PC-9 (cell line): ENCODE measurements at regions not wholly inside any gene's neighbourhood (a gene's known extent, or its start where the extent isn't known, plus 50 kb on each side); places are given as distances from the start of the nearest gene placed in this dataset.

Experiments used
- BruUV-seq: library from RNA; stranded (reverse); fragments of 400-500 nt; replicated peaks from 2 replicates; lab custom pipeline; 2021; lab: Mats Ljungman, UMichigan
- CTCF ChIA-PET: fragments of 300-600 bp; sonication (Branson Sonifier 250); formaldehyde crosslinking; loops from one replicate; lab custom pipeline; 2022; ENCODE audit warnings: antibody characterized with exemption; lab: Charles Lee
- POLR2A ChIA-PET: fragments of 300-600 bp; sonication (Branson Sonifier 250); formaldehyde crosslinking; loops from one replicate; lab custom pipeline; 2022; ENCODE audit warnings: antibody characterized with exemption; ENCODE audit not compliant: unreplicated experiment; lab: Charles Lee
- DNase-seq, 2 experiments: peaks; one replicate each; pipeline versions ENCODE4 v3.0.0 to v3.0.0-alpha.2; 2015 to 2022; ENCODE audit warnings: mixed read lengths in 1 of 2
- H2AFZ ChIP-seq: fragments of 200-600 bp; sonication (generic); 2 replicates; pipeline ENCODE4 v1.8.1; 2017; ENCODE audit warnings: antibody characterized with exemption
- H3F3A ChIP-seq: fragments of 200-600 bp; sonication (generic); 2 replicates; pipeline ENCODE4 v1.8.1; 2017; ENCODE audit warnings: antibody characterized with exemption, mild to moderate bottlenecking, low read depth; ENCODE audit not compliant: insufficient read depth
- H3K27ac ChIP-seq: fragments of 200-600 bp; sonication (generic); 2 replicates; pipeline ENCODE4 v1.6.1; 2016; ENCODE audit warnings: mixed run types
- H3K27me3 ChIP-seq: fragments of 200-600 bp; sonication (generic); 2 replicates; pipeline ENCODE4 v1.6.1; 2016; ENCODE audit warnings: low read depth, mixed run types; ENCODE audit not compliant: insufficient read depth
- H3K36me3 ChIP-seq: fragments of 200-600 bp; sonication (generic); 2 replicates; pipeline ENCODE4 v1.6.1; 2016; ENCODE audit warnings: low read depth, mixed run types
- H3K4me1 ChIP-seq: fragments of 200-600 bp; sonication (generic); replicated peaks from 2 replicates; pipeline ENCODE4 v1.6.1; 2016; ENCODE audit warnings: mixed run types; ENCODE audit not compliant: insufficient read depth
- H3K4me2 ChIP-seq: fragments of 200-600 bp; sonication (generic); 2 replicates; pipeline ENCODE4 v1.6.1; 2017; ENCODE audit warnings: mixed run types
- H3K4me3 ChIP-seq: fragments of 200-600 bp; sonication (generic); 2 replicates; pipeline ENCODE4 v1.6.1; 2016; ENCODE audit warnings: mixed run types
- H3K79me2 ChIP-seq: fragments of 200-600 bp; sonication (generic); 2 replicates; pipeline ENCODE4 v1.6.1; 2017; ENCODE audit warnings: low read depth, mixed run types
- H3K9me2 ChIP-seq: fragments of 200-600 bp; sonication (generic); 2 replicates; pipeline ENCODE4 v1.8.1; 2017; ENCODE audit warnings: mild to moderate bottlenecking; ENCODE audit not compliant: insufficient read depth
- H3K9me3 ChIP-seq: fragments of 200-600 bp; sonication (generic); 2 replicates; pipeline ENCODE4 v1.8.1; 2016; ENCODE audit warnings: low read depth; ENCODE audit not compliant: insufficient read depth
- H4K20me1 ChIP-seq: fragments of 200-600 bp; sonication (generic); 2 replicates; pipeline ENCODE4 v1.8.1; 2017; ENCODE audit not compliant: insufficient read depth
- EZH2 ChIP-seq: fragments of 200-600 bp; sonication (generic); IDR thresholded peaks from 2 replicates; pipeline ENCODE4 v1.8.0; 2017; ENCODE audit warnings: antibody characterized with exemption, low read depth
- intact Hi-C: fragments of 100-400 bp; cut with micrococcal nuclease; formaldehyde crosslinking; loops from one replicate; pipeline ENCODE4 v1.10.0; 2022; ENCODE audit not compliant: unreplicated experiment
- TF ChIP-seq, protein P1 (sequence below): fragments of 200-600 bp; sonication (generic); conservative IDR thresholded peaks from 2 replicates; pipeline ENCODE4 v1.6.1; 2017; ENCODE audit warnings: mixed run types, antibody characterized with exemption, mild to moderate bottlenecking, moderate library complexity

DNA sequence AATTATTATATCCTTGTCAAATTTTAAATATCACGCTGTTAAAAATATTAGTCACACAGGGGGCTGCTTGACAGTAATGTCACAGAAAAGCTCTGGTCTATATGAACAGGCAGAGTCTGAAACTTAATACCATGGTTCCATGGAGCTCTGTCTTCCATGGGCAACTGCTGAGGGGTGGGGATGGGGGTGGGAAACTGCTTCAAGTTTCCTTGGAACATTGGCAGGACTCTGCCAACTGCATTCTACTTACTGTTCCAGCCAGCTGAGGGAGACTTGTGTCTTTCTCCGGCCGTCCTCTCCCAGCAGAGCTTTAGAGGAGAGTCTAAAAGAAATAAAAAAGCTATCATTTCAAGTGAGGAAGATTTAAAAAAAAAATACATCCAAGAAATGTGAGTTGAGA is 348.7 kb downstream of the ZIC1 start:
- H4K20me1 ChIP-seq: no peaks in the 10 kb centered on the region; the same call in 1 of the 2 replicates
- DNase-seq: no peak
- no peak for TF ChIP-seq EZH2
- TF ChIP-seq, protein P1, sequence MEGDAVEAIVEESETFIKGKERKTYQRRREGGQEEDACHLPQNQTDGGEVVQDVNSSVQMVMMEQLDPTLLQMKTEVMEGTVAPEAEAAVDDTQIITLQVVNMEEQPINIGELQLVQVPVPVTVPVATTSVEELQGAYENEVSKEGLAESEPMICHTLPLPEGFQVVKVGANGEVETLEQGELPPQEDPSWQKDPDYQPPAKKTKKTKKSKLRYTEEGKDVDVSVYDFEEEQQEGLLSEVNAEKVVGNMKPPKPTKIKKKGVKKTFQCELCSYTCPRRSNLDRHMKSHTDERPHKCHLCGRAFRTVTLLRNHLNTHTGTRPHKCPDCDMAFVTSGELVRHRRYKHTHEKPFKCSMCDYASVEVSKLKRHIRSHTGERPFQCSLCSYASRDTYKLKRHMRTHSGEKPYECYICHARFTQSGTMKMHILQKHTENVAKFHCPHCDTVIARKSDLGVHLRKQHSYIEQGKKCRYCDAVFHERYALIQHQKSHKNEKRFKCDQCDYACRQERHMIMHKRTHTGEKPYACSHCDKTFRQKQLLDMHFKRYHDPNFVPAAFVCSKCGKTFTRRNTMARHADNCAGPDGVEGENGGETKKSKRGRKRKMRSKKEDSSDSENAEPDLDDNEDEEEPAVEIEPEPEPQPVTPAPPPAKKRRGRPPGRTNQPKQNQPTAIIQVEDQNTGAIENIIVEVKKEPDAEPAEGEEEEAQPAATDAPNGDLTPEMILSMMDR: no peak
- H3K27me3 ChIP-seq: no peaks in the 10 kb centered on the region
- no peaks in the 10 kb centered on the region for H3K36me3 ChIP-seq
- H3K79me2 ChIP-seq: no peaks in the 10 kb centered on the region
- ChIA-PET CTCF (no interaction called here), POLR2A (no interaction called here)
- H2AFZ ChIP-seq: no peak overlapping the region
- H3K9me2 ChIP-seq: no peaks in the 10 kb centered on the region
- H3K27ac ChIP-seq: no peak overlapping the region
- intact Hi-C loops: no loop called here
- H3K4me1 ChIP-seq: no peaks in the 10 kb centered on the region
- BruUV-seq: no TSS peak
- no peaks in the 10 kb centered on the region for H3F3A ChIP-seq
- no peak overlapping the region for H3K4me3 ChIP-seq
- H3K9me3 ChIP-seq: no peaks in the 10 kb centered on the region
- no peak overlapping the region for H3K4me2 ChIP-seq

GRCh38 chr3:147758771-147759170 is 349.6 kb downstream of the ZIC1 start:
- DNase-seq: no peak
- H3K9me3 ChIP-seq: no peaks in the 10 kb centered on the region
- no peaks in the 10 kb centered on the region for H4K20me1 ChIP-seq
- H3K4me1 ChIP-seq: no peaks in the 10 kb centered on the region
- no peak overlapping the region for H3K27ac ChIP-seq
- no peak for TF ChIP-seq EZH2
- TF ChIP-seq, protein P1: no peak
- no peaks in the 10 kb centered on the region for H3K36me3 ChIP-seq
- no TSS peak for BruUV-seq
- POLR2A ChIA-PET: no interaction called here
- H3K27me3 ChIP-seq: no peaks in the 10 kb centered on the region
- H3K4me3 ChIP-seq: no peak overlapping the region
- H3K4me2 ChIP-seq: no peak overlapping the region
- H3F3A ChIP-seq: no peaks in the 10 kb centered on the region
- CTCF ChIA-PET: no interaction called here
- H3K79me2 ChIP-seq: no peaks in the 10 kb centered on the region
- no peak overlapping the region for H2AFZ ChIP-seq
- intact Hi-C loops: no loop called here
- H3K9me2 ChIP-seq: no peaks in the 10 kb centered on the region

DNA sequence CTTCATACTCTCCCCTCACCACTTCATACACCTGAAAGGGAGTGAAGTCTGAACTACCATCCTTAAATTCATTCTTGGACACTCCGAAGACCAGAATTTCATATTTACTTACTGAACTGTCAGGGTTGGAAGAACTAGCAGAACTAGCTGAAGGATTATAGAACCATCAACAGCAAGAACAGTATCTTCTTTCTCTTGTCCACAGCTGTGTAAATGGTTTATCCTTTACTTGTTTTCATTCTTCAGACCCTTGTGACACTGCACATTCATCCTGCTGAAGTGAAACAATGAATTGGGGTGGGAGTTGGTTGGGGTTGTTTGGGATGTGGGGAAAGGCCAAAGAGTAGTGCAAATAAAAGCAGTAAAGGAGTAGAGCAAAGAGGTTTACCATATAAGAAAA is 350.9 kb downstream of the ZIC1 start:
- H3K36me3 ChIP-seq: no peaks in the 10 kb centered on the region
- H3K4me2 ChIP-seq: no peak overlapping the region
- TF ChIP-seq, protein P1: no peak
- no peak for TF ChIP-seq EZH2
- no peak for DNase-seq
- no peaks in the 10 kb centered on the region for H3K9me3 ChIP-seq
- ChIA-PET CTCF (no interaction called here), POLR2A (interaction anchor here (0.7 kb wide), 1 partner anchor 151 kb away, joined by 9 read pairs; no protein-coding TSS in a partner anchor)
- no peak overlapping the region for H2AFZ ChIP-seq
- intact Hi-C loops: no loop called here
- no peaks in the 10 kb centered on the region for H3K4me1 ChIP-seq
- H3K4me3 ChIP-seq: no peak overlapping the region
- no peaks in the 10 kb centered on the region for H3K79me2 ChIP-seq
- H3K27ac ChIP-seq: no peak overlapping the region
- no TSS peak for BruUV-seq
- H4K20me1 ChIP-seq: no peaks in the 10 kb centered on the region
- H3K9me2 ChIP-seq: no peaks in the 10 kb centered on the region
- no peaks in the 10 kb centered on the region for H3F3A ChIP-seq
- H3K27me3 ChIP-seq: no peaks in the 10 kb centered on the region
